ENCODE measurements at regions not wholly inside any gene's neighbourhood (a gene's known extent, or its start where the extent isn't known, plus 50 kb on each side); places are given as distances from the start of the nearest gene placed in this dataset.

- intact Hi-C loops (cut with micrococcal nuclease), result loop anchor here (10.0 kb wide), 3 partner anchors 324 to 824 kb away; partner anchors contain the start of gene CAST
These were observed 92.7 kb downstream of the PCSK1 start for GRCh38 chr5:96340357-96340756.

GRCh38 chr5:96339862-96340261 is 93.2 kb downstream of the PCSK1 start:
- intact Hi-C loops (cut with micrococcal nuclease), result loop anchor here (5.0 to 10.0 kb wide), 5 partner anchors 325 to 825 kb away; partner anchors contain the start of genes CAST and RFESD

- intact Hi-C loops (cut with micrococcal nuclease), result loop anchor here (5.0 kb wide), 2 partner anchors 557 to 692 kb away; partner anchors contain the start of gene RFESD
These were observed 94.2 kb downstream of the PCSK1 start for GRCh38 chr5:96338624-96339415.

- intact Hi-C loops (cut with micrococcal nuclease), result loop anchor here (5.0 kb wide), 2 partner anchors 556 to 691 kb away; partner anchors contain the start of gene RFESD
These were observed 95.0 kb downstream of the PCSK1 start for GRCh38 chr5:96338091-96338490.

- intact Hi-C loops (cut with micrococcal nuclease), result loop anchor here (5.0 kb wide), 2 partner anchors 555 to 690 kb away; partner anchors contain the start of gene RFESD
These were observed 95.8 kb downstream of the PCSK1 start for GRCh38 chr5:96337048-96337781.

GRCh38 chr5:96336351-96336985 is 96.6 kb downstream of the PCSK1 start:
- intact Hi-C loops (cut with micrococcal nuclease), result loop anchor here (1.0 to 5.0 kb wide), 5 partner anchors 375 to 689 kb away; partner anchors contain the start of genes ELL2 and RFESD

- intact Hi-C loops (cut with micrococcal nuclease), result loop anchor here (1.0 to 5.0 kb wide), 5 partner anchors 375 to 689 kb away; partner anchors contain the start of genes ELL2 and RFESD
These were observed 97.2 kb downstream of the PCSK1 start for GRCh38 chr5:96335873-96336272.

GRCh38 chr5:96333391-96333790 is 99.7 kb downstream of the PCSK1 start:
- intact Hi-C loops (cut with micrococcal nuclease), result no loop called here

GRCh38 chr5:96332535-96333366 is 100.3 kb downstream of the PCSK1 start:
- intact Hi-C loops (cut with micrococcal nuclease), result no loop called here

GRCh38 chr5:96331681-96332361 is 101.2 kb downstream of the PCSK1 start:
- intact Hi-C loops (cut with micrococcal nuclease), result no loop called here

GRCh38 chr5:96331210-96331609 is 101.8 kb downstream of the PCSK1 start:
- intact Hi-C loops (cut with micrococcal nuclease), result no loop called here

GRCh38 chr5:96330530-96331140 is 102.4 kb downstream of the PCSK1 start:
- intact Hi-C loops (cut with micrococcal nuclease), result no loop called here

GRCh38 chr5:96329886-96330529 is 103.0 kb downstream of the PCSK1 start:
- intact Hi-C loops (cut with micrococcal nuclease), result no loop called here

- intact Hi-C loops (cut with micrococcal nuclease), result no loop called here
These were observed 103.8 kb downstream of the PCSK1 start for GRCh38 chr5:96329289-96329688.

- intact Hi-C loops (cut with micrococcal nuclease), result no loop called here
These were observed 105.3 kb downstream of the PCSK1 start for GRCh38 chr5:96327722-96328121.

- intact Hi-C loops (cut with micrococcal nuclease), result no loop called here
These were observed 106.1 kb downstream of the PCSK1 start for GRCh38 chr5:96326902-96327301.

GRCh38 chr5:96324708-96325107 is 108.3 kb downstream of the PCSK1 start:
- intact Hi-C loops (cut with micrococcal nuclease), result no loop called here

- intact Hi-C loops (cut with micrococcal nuclease), result no loop called here
These were observed 110.2 kb downstream of the PCSK1 start for GRCh38 chr5:96322865-96323264.

- intact Hi-C loops (cut with micrococcal nuclease), result no loop called here
These were observed 110.8 kb downstream of the PCSK1 start for GRCh38 chr5:96322217-96322616.
